RWPE1 (cell line): ENCODE measurements at regions not wholly inside any gene's neighbourhood (a gene's known extent, or its start where the extent isn't known, plus 50 kb on each side); places are given as distances from the start of the nearest gene placed in this dataset.

Experiments used
- CTCF ChIA-PET: fragments of 350-600 bp; sonication (Branson Sonifier 250); formaldehyde crosslinking; extraction: SDS; loops from one replicate; lab custom pipeline; 2021; lab: Yijun Ruan, JAX
- POLR2A ChIA-PET: fragments of 400-600 bp; formaldehyde crosslinking; extraction: SDS; loops from one replicate; lab custom pipeline; 2020; ENCODE audit warnings: antibody characterized with exemption; ENCODE audit not compliant: low non-redundant PET; lab: Yijun Ruan, JAX
- DNase-seq: peaks from one replicate; pipeline ENCODE4 v3.0.0; 2012; ENCODE audit warnings: low spot score
- H3K27ac ChIP-seq: fragments of 450-650 bp; 2 replicates; pipeline ENCODE4 v1.5.1; 2017
- CTCF ChIP-seq: fragments of 450-650 bp; conservative IDR thresholded peaks from 2 replicates; pipeline ENCODE4 v1.5.1; 2017; ENCODE audit warnings: low read depth, mild to moderate bottlenecking

GRCh38 chr3:30495172-30496065 is 111.0 kb upstream of the TGFBR2 start:
- DNase-seq, result no peak
- POLR2A ChIA-PET, result no interaction called here
- CTCF ChIA-PET, result no interaction called here
- TF ChIP-seq CTCF, result no peak
- no peak overlapping the region for H3K27ac ChIP-seq

GRCh38 chr3:30496066-30496966 is 110.1 kb upstream of the TGFBR2 start:
- TF ChIP-seq CTCF, result no peak
- no peak overlapping the region for H3K27ac ChIP-seq
- CTCF ChIA-PET, result no interaction called here
- POLR2A ChIA-PET, result no interaction called here
- no peak for DNase-seq

- TF ChIP-seq CTCF, result no peak
- POLR2A ChIA-PET, result no interaction called here
- CTCF ChIA-PET, result no interaction called here
- H3K27ac ChIP-seq, result no peak overlapping the region
- no peak for DNase-seq
Measured at GRCh38 chr3:30498587-30498967, 107.8 kb upstream of the TGFBR2 start.

- ChIA-PET CTCF (no interaction called here), POLR2A (no interaction called here)
- no peak for TF ChIP-seq CTCF
- H3K27ac ChIP-seq, result no peak overlapping the region
- no peak for DNase-seq
Measured at GRCh38 chr3:30500666-30501399, 105.6 kb upstream of the TGFBR2 start.

GRCh38 chr3:30501526-30501925 is 104.9 kb upstream of the TGFBR2 start:
- no peak for TF ChIP-seq CTCF
- CTCF ChIA-PET, result no interaction called here
- DNase-seq, result no peak
- POLR2A ChIA-PET, result no interaction called here
- H3K27ac ChIP-seq, result no peak overlapping the region
